ENCODE measurements at regions not wholly inside any gene's neighbourhood (a gene's known extent, or its start where the extent isn't known, plus 50 kb on each side); places are given as distances from the start of the nearest gene placed in this dataset.
"Not testable (repeated sequence)": the region's sequence is repeated elsewhere in the genome, so short reads cannot be mapped to it uniquely, and the experiment has no call there.

DNA sequence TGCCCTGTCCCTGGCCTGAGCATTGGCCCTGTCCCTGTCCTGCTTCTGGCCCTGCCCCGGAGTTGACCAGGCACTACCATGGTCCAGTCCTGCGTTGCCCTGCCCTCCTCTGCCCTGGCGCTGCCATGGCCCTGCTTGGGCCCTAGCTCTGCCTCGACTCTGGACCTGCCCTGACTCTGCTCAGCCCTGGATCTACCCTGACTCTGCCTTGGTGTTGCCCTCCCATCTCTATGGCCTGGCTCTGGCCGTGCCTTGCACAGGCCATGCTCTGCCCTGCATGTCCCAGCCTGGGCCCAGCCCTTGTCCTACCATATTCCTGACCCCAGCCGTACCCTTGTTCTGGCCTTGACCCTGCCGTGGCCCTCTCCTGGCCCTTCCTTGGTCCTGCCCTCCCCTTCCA, 235.7 kb downstream of the GOLGA6L6 start:
- H3K27ac ChIP-seq; ATAC-seq (replicated peaks in 6 of 8); in situ Hi-C loops (cut with MboI; ENCODE audit: low pct_unique_long_range_greater_than_20kb in 2 of 9, low sequenced_read_pairs in 9 of 9, unreplicated experiment in 9 of 9); H3K4me1 ChIP-seq (replicated peaks in 1 of 2); H3K4me3 ChIP-seq: not testable (repeated sequence)
- 80% methylated on average over 4 of the region's 7 CpGs; no CpG with 5 or more reads in 9 of the 10 experiments for WGBS, 10 experiments

- ATAC-seq (replicated peaks in 6 of 8); in situ Hi-C loops (cut with MboI; ENCODE audit: low pct_unique_long_range_greater_than_20kb in 2 of 9, low sequenced_read_pairs in 9 of 9, unreplicated experiment in 9 of 9); H3K27ac ChIP-seq; H3K4me1 ChIP-seq (replicated peaks in 1 of 2); H3K4me3 ChIP-seq: not testable (repeated sequence)
- 17 to 88% (median 48%) methylated on average over 3 to 6 of the region's 6 CpGs; no CpG with 5 or more reads in 2 of the 10 experiments for WGBS, 10 experiments
Measured at GRCh38 chr15:20305015-20305465, 236.6 kb downstream of the GOLGA6L6 start.

DNA sequence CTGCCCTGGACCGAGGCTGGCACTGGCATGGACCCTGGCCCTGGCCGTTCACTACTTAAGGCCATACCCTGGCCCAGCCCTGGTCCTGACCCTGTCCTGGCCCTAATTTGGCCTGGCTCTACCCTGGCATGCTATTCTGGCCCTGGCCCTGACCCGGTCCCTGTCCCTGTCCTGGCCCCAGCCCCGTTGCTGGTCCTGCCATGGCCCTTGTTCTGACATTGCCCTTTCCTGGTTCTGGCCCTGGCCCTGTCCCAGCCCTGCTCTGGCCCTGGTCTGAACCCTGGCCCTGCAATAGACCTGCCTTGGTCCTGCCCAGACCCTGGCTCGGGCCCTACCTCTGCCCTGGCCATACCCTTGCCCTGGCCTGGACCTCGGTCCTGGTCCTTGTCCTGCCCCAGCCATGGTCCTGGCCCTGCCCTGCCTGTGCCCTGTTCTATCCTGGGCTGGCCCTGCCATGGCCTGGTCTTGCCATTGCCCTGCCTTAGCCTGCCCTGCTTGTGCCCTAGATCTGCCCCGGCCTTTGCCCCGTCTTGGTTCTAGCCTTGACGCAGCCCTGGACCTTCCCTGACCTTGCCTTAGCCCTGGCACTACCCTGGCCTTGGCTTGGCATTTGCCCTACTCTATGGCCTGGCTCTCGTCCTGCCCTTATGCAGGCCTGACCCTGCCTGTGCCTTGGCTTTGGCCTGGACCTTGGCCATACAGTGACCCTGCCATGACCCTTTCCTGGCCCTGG, 237.2 kb downstream of the GOLGA6L6 start:
- ATAC-seq (replicated peaks in 6 of 8); in situ Hi-C loops (cut with MboI; ENCODE audit: low pct_unique_long_range_greater_than_20kb in 2 of 9, low sequenced_read_pairs in 9 of 9, unreplicated experiment in 9 of 9); H3K4me1 ChIP-seq (replicated peaks in 1 of 2); H3K27ac ChIP-seq; H3K4me3 ChIP-seq: not testable (repeated sequence)
- 0 to 70% (median 31%) methylated on average over 1 to 8 of the region's 10 CpGs; no CpG with 5 or more reads in 1 of the 10 experiments for WGBS, 10 experiments

DNA sequence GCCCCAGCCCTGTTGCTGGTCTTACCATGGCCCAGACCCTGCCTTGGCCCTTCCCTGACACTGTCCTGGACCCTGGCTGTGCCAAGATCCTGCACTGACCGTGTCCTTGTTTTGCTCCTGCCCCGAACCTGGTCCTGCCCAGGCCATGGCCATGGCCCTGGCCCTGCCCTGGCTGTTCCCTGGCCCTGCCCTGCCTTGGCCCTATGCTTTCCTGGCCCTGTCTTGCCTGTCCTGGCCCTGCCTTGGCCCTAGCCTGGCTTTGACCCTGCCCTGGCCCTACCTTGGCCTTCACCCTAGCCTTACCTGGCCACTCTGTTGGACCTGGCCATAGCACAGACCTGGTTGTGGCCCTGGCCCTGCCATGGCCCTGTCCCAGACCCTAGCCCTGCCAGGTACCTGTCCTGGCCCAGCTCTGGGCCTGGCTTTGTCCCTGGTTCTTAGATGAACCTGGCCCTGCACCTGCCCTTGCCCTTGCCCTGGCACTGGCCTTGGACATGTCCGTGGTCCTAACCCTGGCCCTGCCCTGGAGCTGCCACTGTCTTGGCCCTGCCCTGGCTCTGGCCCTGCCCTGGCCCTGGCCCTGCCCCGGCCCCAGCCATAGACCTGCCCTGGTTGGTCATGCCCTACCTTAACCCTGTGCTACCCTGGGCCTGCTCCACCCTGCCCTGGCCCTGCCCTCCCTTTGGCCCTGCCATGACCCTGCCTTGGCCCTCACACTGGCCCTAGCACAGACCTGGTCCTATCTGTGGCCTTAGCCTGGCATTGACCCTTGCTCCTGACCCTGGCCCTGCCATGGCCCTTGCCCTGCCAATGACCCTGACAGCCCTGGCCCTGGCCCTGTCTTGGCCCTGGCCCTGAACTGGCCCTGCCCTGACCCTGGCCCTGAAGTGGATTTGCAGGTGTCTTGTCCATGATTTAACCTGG, 238.1 kb downstream of the GOLGA6L6 start:
- H3K4me1 ChIP-seq (replicated peaks in 1 of 2); in situ Hi-C loops (cut with MboI; ENCODE audit: low pct_unique_long_range_greater_than_20kb in 2 of 9, low sequenced_read_pairs in 9 of 9, unreplicated experiment in 9 of 9); ATAC-seq (replicated peaks in 6 of 8); H3K4me3 ChIP-seq; H3K27ac ChIP-seq: not testable (repeated sequence)
- 0 to 60% (median 30%) methylated on average over 1 to 3 of the region's 4 CpGs; no CpG with 5 or more reads in 6 of the 10 experiments for WGBS, 10 experiments

- 27 to 100% (median 71%) methylated on average over 1 to 4 of the region's 11 CpGs; no CpG with 5 or more reads in 4 of the 10 experiments for WGBS, 10 experiments
- H3K27ac ChIP-seq; ATAC-seq (replicated peaks in 6 of 8); H3K4me3 ChIP-seq; in situ Hi-C loops (cut with MboI; ENCODE audit: low pct_unique_long_range_greater_than_20kb in 2 of 9, low sequenced_read_pairs in 9 of 9, unreplicated experiment in 9 of 9); H3K4me1 ChIP-seq (replicated peaks in 1 of 2): not testable (repeated sequence)
Measured at GRCh38 chr15:20302141-20303069, 239.2 kb downstream of the GOLGA6L6 start.

DNA sequence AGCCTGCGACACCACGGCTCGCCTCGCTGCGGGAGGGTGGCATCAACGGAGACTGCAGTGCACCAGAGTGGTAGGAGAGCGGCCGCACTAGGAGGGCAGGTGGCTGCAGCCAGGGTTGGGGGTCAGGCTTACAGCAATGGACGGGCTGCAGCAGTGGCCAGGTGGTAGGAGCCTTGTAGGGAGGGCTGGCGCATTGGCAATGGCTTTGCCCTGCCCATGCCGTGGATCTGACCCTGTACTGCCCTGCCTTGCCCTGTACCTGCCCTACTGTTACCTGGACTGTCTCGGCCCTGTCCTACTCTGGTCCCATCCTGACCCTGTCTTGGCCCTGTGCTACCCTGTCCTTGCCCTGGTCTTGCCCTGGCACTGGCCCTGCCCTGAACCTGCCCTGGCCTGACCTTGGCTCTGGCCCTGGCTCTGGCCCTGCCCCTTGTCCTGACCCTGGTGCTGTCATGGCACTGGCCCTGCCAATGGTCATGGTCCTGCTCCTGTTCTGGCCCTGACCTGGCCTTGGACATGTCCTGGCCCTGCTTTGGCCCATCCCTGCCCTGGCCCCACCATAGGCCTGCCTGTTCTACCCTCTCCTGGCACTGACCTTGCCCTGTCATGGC, 240.0 kb downstream of the GOLGA6L6 start:
- H3K27ac ChIP-seq; ATAC-seq (replicated peaks in 6 of 8); H3K4me3 ChIP-seq; in situ Hi-C loops (cut with MboI; ENCODE audit: low pct_unique_long_range_greater_than_20kb in 2 of 9, low sequenced_read_pairs in 9 of 9, unreplicated experiment in 9 of 9); H3K4me1 ChIP-seq (replicated peaks in 1 of 2): not testable (repeated sequence)
- WGBS, 10 experiments = 60 to 80% (median 71%) methylated on average over 2 of the region's 12 CpGs; no CpG with 5 or more reads in 5 of the 10 experiments

DNA sequence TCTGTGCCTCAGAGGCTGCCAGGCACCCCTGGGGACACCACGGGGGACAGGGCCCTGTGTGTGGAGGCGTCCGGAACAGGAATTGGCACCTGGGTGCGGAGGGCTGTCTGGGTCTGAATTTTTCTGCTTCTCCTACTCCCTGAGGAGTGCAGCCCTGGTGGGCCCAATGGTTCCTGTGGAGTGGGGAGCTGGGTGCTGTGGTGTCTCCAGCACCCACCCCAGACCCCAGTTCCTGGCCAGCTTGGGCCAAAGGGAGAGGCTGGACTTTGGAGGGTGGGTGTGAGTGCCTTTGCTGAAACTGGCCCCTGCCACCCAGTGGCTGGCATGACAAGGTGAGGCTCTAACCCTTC, 240.6 kb downstream of the GOLGA6L6 start:
- not testable (repeated sequence) for ATAC-seq (replicated peaks in 6 of 8); H3K27ac ChIP-seq
- no CpG with 5 or more reads among the region's 4 CpGs for WGBS, 10 experiments

GRCh38 chr15:20300351-20301040, 241.1 kb downstream of the GOLGA6L6 start:
- H3K27ac ChIP-seq; H3K4me1 ChIP-seq (replicated peaks in 1 of 2); H3K4me3 ChIP-seq; ATAC-seq (replicated peaks in 6 of 8); in situ Hi-C loops (cut with MboI; ENCODE audit: low pct_unique_long_range_greater_than_20kb in 2 of 9, low sequenced_read_pairs in 9 of 9, unreplicated experiment in 9 of 9): not testable (repeated sequence)
- 52 to 94% (median 62%) methylated on average over 3 to 6 of the region's 19 CpGs; no CpG with 5 or more reads in 6 of the 10 experiments for WGBS, 10 experiments

More for the DNA sequence above, 240.6 kb downstream of the GOLGA6L6 start:
- H3K4me1 ChIP-seq (replicated peaks in 1 of 2); in situ Hi-C loops (cut with MboI; ENCODE audit: low pct_unique_long_range_greater_than_20kb in 2 of 9, low sequenced_read_pairs in 9 of 9, unreplicated experiment in 9 of 9); H3K4me3 ChIP-seq: not testable (repeated sequence)

GRCh38 chr15:20297603-20298123, 243.9 kb downstream of the GOLGA6L6 start:
- ATAC-seq (replicated peaks in 6 of 8) = not testable (repeated sequence)
- 8 to 71% (median 40%) methylated on average over 1 to 2 of the region's 3 CpGs; no CpG with 5 or more reads in 5 of the 10 experiments for WGBS, 10 experiments

DNA sequence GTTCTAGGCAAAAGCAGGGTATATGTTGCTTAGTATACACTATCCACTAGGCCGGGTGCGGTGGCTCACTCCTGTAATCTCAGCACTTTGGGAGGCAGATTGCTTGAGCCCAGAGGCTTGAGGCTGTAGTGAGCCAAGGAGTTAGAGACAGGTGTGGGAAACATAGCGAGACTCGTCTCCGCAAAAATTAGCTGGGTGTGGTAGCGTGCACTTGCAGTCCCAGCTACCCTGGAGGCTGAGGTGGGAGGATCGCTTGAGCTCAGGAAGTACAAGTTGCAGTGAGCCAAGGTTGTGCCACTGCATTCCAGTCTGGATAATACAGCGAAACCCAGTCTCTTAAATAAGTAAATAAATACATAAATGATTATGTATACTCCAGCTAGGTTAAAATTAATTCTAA, 245.3 kb downstream of the GOLGA6L6 start:
- WGBS, 10 experiments = 47 to 79% (median 60%) methylated on average over 1 to 8 of the region's 8 CpGs; no CpG with 5 or more reads in 3 of the 10 experiments
- ATAC-seq (replicated peaks in 6 of 8); in situ Hi-C loops (cut with MboI; ENCODE audit: low pct_unique_long_range_greater_than_20kb in 2 of 9, low sequenced_read_pairs in 9 of 9, unreplicated experiment in 9 of 9); H3K4me3 ChIP-seq; H3K27ac ChIP-seq; H3K4me1 ChIP-seq (replicated peaks in 1 of 2): not testable (repeated sequence)

More at GRCh38 chr15:20297603-20298123, 243.9 kb downstream of the GOLGA6L6 start:
- in situ Hi-C loops (cut with MboI; ENCODE audit: low pct_unique_long_range_greater_than_20kb in 2 of 9, low sequenced_read_pairs in 9 of 9, unreplicated experiment in 9 of 9); H3K4me3 ChIP-seq; H3K4me1 ChIP-seq (replicated peaks in 1 of 2): not testable (repeated sequence)
- peak overlapping the region in 1 of 2 donors; percentile 39 for H3K27ac ChIP-seq

DNA sequence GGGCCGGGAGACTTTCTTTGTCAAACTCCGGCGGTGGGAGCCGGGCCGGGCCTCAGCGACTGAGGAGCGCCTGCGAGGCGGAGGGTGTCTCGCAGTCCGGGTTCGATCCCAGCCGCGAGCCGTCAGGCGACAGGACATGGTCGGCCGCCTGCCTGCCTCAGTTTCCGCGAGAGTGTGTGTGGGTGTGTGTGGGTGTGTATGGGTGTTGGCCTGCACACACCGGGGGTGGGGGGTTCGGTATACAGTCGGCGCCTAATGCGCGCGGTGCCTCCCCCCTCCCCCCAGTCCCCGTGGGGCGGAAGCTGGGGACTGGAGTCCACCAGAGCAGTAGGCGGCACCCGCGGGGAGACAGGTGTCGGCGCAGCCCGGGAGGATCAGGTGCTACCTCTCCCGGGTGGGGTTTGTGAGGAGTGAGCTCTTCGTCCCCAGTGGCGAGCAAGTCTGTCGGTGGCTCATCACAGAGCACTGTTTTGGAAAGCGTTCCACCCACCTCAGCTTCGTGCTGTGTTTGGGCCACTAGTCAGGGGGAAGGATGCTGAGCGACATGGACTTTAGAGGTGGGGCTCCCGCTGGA, 246.3 kb downstream of the GOLGA6L6 start:
- H3K4me1 ChIP-seq (replicated peaks in 1 of 2) = no peaks in the 10 kb centered on the region
- WGBS, 10 experiments = 50 to 100% (median 77%) methylated on average over 2 to 28 of the region's 43 CpGs; no CpG with 5 or more reads in 4 of the 10 experiments
- peak overlapping the region in 1 of 5 donors; percentile 49 for H3K4me3 ChIP-seq
- in situ Hi-C loops (cut with MboI; ENCODE audit: low pct_unique_long_range_greater_than_20kb in 2 of 9, low sequenced_read_pairs in 9 of 9, unreplicated experiment in 9 of 9) = no loop called here
- no peak overlapping the region for H3K27ac ChIP-seq
- ATAC-seq (replicated peaks in 6 of 8) = no peak
